HG02981 (cell line): ENCODE measurements at regions not wholly inside any gene's neighbourhood (a gene's known extent, or its start where the extent isn't known, plus 50 kb on each side); places are given as distances from the start of the nearest gene placed in this dataset.

Source experiments
- ATAC-seq: cut with Tn5 transposase; IDR thresholded peaks from one replicate; pipeline ENCODE4 v1.9.1; 2021; ENCODE audit warnings: mild to moderate bottlenecking, moderate library complexity; ENCODE audit not compliant: unreplicated experiment

DNA sequence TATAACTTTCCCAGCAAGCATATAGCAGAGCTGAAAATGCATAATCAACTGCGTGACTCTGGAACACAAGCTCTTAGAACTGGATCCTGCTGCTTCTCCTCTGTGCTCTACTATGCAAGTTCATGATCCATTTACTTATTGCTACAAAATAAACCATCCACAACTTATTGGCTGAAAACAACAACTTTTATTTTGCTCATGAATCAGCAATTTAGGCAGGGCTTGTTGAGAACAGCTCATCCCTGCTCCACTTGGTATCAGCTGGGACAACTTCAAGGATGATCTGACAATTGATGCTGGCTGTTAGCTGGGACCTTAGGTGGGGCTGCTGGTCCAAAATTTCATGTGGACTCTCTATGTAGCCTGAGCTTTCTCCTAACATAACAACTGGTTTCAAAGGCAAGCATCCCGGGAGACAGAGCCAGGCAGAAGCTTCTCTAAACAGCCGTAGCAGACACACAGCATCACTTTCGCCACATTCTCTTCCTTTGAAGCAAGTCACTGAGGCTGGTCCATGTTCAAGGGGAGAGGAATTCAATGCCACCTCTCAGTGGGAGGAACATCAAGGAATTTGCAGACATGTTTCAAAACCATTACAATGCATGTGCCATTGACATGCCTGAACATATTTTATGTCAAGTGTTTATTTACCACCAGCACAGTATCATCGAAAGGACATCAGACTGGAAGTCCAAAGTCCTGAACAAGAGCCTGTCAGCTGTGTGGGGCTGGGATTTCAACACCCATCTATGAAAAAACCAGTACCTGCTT, 153.1 kb upstream of the PKDCC start:
- no peak for ATAC-seq

DNA sequence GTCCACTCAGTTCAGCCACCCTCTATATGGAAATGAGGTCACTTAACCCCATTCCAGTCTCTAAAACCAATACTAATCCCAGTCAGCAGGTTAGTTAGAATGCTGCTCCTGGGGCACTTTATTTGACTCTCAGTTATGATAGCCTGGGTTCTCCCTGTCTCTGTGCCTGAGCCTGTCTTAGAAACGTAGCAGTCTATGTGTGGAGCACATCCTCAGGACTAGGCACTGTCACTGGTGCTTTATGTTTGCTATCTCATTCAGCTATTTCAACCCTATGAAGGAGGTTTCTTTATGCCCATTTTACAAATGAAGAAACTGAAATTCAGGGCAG, 152.5 kb upstream of the PKDCC start:
- ATAC-seq: no peak

DNA sequence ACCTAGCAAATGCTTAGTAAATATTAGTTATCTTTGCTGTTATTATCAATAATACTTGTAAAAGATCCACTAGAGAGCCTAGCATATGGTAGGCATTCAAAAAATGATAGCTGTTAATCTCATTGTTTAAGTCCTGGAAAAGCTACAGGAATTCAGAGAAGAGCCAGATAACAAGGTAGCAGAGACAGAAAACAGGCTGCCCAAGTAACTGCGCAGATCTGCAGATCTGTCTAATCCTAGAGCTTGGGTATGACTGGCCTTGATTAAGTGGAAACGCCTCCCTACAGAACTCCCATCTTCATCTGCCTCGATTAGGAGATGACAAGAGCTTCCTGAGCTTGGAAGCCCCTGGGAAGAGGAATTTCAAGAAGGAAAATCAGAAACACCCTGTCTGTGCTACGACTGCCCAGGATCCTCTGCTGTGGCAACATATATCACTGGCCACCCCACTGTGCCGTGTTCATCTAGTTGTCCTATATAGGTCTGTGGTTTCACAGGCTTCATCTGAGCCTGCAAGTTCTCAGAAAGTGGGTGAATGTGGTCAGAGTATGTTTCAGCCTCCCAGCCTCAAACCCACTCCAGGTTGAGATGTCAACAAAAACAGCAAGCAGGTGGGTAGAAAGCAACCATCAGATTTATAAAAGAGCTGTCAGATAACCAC, 151.5 kb upstream of the PKDCC start:
- ATAC-seq: peak; percentile 83

DNA sequence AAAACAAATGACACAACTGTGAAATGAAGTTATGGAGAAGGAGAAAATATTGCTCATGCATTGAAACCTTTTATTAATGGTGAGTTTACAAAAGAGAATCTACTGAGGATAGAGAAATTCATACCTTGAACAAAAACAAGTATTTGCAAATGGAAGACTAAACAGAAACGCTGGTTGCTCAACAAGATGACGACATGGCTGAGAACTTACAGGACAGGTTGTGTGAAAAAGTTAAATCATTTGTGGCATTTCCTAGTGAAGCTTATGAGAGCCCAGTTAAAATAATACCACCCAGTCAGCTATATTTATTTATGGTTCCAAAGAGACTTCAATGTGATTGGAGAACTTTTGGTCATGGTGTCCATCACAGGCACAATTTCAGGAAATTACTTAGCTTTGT, 148.6 kb upstream of the PKDCC start:
- ATAC-seq: no peak

DNA sequence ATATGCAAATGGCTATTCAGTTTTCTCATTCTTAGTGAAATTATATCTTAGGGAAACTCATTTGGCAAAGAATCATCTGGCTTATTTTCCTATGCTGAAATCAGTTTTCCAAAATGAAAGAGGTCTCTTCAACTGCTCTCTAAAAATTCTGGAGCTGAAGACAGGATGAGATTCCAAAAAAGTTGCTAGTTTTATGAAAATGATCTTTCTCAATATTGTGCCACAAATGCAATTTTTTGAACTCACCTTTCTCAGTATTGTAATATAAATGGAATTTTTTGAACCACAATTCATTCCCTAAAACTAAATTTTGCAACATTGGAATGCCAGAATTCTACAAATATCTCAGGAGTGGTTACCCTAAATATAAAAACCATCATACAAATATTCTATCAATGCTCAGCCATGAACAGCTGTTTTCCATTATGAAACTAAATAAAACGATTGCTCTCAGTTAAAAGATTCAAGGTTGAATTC, 147.7 kb upstream of the PKDCC start:
- no peak for ATAC-seq

DNA sequence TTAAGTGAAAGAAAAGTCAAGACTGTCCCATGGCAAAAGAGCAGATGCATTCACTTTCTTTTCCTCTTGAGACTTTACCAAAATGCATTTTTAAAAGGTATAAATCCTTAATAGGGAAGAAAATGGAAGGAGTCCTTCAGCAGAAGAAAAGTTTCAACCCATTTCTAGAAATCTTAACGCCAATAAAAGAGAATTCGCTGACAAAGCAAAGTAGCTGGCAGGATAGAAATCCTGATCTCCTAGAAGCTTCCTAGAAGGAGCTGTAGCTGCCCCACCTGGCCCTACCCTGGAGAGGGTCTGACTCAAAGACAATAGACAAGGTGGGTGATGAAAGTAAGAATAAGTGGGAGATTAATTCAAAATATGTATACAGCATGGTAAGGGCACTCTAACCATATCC, 144.9 kb upstream of the PKDCC start:
- ATAC-seq: no peak

DNA sequence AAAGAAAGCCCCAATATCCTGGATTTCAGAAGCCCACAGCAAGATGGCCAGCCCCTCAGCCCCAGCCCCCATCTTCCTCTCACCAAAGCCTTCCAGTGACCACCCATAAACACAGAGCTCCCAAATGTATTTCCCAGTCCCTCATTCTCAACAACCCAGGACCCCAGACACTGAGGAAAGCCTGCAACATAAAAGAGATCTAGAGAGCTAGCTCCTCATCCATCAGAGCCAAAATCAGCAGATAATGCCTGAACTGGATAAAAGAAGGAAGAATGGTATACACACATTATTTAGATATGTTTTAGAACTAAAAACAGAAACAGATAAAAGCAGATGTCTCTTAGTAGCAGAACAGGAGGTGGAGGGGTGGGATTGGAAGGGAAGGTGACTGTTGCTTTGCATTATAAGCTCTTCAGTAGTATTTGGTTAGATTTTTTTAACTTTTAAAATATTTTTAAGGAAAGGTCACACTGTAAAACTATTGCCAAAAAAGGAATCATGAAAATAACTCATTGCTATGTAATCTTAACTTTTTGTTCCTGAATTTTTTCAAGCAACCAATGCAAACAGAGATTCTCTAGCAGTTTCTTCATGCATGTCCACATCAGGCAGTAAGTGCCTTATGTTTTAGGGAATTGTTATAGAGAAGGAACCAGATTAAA, 144.2 kb upstream of the PKDCC start:
- no peak for ATAC-seq

DNA sequence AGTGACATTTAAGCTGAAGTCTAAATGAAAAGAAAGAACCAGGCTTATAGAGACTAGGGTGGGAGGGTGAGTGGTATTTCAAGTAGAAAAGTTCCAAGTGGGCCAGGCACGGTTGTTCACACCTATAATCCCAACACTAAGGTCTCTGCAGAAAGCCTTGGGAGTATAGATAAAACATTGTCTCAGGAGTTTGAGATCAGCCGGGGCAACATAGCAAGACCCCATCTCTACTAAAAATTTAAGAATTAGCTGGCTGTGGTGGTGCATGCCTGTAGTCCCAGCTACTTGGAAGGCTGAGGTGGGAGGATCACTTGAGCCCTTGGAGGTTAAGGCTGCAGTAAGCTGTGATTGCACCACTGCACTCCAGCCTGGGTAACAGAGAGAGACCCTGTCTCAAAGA, 143.4 kb upstream of the PKDCC start:
- no peak for ATAC-seq

DNA sequence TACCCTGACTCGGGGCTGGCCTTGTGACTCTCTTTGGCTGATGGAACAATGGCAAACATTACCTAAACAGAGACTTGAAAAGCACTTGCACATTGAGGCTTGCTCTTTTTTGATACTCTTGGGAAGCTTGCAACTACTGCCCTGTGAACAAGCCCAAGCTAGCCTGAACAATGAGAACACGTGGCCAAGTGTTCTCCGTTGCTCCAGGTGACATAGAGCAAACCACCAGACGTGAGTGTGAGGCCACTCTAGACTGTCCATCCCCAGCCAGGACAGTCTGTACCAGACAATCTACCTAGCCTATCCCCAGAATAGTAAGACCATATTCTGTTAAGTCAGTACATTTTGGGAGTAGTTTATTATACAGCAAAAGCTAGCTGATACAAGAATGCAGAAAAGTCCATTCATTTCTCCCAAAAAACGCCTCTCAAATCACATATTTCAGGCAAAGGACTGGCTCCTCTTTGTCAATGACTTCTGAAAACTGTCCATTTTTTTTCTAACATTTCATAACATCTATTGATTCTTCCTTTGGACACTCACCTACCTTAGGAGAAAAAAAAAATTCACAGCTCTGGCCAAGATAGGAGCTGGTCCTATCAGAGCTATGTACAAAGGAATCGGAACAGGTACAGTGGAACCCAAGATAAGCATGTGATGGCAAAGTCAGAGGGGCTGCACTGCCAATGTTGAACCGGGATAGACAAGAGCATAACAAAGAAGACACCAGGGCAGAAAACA, 142.1 kb upstream of the PKDCC start:
- no peak for ATAC-seq

DNA sequence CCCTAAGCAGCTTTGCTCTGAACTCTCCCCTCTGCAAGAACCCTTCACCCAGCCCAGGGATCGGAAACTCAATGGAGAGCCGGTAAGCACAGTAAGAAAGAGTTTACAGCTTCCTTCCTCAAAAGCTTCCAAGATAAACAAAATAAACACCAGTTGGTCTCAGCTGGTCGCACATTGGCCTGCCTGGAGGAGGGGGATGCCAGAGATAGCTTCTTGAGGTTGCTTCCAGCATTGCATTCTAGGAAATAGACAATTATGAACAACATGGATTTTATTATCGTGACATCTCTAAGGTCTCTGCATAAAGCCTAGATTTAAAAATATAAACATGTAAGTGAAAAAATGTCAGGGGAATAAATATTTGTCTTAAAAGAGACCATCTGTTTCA, 141.5 kb upstream of the PKDCC start:
- no peak for ATAC-seq

DNA sequence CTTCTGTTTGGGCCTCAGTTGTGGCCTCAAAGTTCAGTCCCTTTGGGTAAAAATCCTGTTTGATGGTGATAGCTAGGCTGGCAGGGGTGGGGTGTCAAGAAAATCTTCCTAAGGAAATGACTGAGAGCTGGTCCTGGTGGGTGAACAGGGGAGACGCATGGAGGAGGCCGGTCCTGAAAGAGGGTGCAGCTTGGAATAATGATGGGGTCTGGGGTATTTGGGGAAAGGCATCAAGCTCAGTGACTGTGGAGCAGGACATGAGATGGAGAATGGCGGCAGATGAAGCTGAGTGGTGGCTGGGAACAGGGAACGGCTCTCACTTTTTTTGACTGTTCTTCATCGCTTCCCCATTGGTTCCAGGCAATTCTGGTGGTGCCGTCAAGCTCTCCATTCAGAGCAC, 140.7 kb upstream of the PKDCC start:
- ATAC-seq: no peak

DNA sequence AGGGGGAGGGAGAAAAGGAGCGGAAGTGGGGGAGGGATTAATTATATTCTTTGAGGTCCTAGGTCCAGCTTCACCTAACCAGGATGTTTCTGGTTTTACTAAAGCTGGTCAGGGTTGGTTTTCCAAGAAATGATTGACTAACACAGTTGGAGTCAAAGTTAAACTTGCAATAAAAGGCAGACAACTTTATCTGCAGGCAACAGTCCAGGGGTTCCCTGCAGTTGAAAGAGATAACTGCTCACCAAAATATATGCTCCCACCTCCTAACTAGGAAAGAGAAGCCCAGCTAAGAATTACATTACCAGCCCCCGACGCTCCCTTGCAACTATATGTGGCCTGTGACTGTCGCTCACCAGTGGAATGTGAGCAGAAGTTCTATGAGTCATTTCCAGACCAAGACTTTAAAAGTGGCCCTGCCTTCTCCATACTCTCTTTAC, 140.0 kb upstream of the PKDCC start:
- no peak for ATAC-seq

DNA sequence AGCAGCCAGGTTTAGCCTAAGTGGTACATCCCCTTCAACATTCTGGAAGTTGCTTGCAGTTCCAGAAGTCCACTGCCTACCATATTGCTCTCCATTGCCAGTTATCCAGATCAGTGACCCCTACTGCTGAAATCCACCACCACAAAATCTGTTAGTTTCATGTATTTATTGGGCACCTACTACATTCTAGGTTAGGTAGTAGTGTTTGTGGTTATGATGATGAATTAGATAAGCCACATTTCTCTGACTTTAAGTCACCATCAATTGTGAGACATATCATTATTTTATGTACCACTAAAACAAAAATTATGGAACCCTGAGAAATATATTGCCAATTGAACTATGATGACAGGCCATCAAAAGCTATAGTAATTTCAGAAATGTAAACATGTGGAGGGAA, 139.5 kb upstream of the PKDCC start:
- ATAC-seq: no peak

DNA sequence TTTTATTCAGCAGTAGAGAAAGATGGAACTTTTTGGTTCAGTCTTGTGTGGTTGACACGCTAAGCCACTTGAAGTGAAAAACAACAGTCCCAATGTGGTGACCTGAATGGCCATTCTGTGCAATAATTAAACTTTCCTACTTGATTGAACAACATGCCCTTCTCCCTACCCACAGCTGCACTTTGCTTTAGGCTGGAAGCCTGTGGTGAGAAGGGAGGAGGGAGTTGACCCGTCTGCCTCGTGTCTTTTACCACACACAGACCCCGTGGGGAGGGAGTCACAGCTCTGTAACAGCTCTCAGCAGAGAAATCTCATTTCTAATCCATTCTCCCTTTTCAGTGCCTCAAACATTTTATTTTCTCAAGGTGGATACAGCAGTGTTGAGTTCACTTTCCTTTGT, 138.2 kb upstream of the PKDCC start:
- no peak for ATAC-seq

DNA sequence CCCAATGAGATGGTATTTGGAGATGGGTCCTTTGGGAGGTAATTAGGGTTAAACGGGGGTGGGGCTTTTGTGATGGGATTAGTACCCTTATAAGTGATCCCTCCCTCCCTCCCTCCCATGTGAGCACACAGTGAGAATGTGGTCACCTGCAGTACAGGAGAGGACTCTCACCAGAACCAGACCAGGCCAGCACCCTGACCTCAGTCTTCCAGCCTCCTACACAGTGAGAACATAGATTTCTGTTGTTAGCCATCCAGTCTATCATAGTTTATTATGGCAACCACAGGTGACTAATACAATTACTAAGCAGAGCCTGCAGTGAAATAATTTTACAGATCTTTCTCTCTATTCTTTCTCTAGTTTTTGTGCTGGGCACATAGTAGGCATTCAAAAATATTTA, 137.7 kb upstream of the PKDCC start:
- peak; percentile 44 for ATAC-seq

DNA sequence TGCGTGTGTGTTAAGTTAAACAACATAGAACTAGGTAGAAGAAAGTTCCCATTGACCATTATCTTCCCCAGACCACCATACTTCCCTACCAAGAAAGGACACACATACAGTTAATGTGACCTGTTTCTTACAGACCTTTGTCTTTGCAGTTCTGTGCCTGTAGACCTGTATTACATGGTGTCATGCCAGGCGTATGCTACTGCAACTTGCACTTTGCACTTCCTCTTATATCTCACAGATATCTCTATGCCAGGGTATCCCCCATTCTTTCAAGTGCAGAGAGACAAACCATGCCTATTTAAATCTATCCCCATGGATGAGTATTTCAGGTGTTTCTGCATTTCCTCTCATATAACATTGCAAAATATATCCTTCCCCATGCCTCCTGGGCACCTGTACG, 136.8 kb upstream of the PKDCC start:
- ATAC-seq: no peak

DNA sequence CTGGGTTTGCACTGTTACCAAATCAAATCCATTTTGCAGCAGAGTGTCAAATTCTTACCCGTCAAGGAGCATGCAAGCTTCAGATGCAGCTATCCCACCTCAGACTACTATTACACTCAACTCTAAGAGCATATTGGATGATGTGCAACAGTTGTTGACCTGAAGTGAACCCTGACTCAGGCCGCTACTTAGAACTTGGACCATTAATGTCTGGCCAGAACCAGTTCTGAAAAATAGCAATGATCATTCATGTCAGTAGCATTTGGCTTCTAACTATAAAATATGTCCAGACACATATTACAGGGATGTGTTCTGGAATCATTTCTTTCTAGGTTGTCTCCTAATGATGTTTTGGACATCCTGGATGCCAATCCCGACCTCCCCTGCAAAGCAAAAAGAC, 135.5 kb upstream of the PKDCC start:
- no peak for ATAC-seq

DNA sequence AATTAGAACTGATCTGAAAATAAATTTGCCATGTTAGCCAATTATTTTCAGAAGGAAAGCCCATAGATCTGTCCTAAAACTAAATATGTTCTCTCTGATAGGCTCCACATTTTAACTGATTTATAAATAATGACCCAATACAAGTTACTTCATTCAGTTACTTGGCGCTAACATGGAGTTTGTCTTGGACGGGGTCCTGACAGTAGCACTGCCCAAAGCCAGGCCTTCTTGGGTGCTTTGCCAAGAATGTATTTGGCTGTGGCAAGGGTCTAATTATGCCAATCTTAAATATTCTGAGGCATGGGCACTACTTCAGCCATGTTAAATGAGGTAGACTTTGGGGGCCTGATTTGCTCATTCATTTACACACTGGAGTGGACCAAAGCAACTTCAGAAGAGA, 135.0 kb upstream of the PKDCC start:
- no peak for ATAC-seq

DNA sequence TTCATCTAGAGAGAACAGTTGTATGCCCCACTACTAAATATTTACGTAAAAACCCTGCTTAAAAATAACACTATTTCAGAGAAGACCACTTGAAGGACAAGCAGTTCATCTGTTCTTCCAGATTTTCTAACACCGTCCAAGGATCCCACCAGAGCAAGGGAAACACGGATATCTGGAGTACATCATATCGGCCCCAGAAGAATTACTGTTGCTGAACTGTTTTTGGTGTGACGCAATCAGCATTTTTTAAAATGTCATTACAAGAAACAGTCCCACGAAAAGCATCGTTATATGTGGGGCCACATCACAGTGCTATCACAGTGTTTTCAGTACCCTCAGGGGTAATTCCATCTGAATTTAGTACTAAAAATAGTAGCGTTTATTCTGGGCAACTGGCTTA, 134.5 kb upstream of the PKDCC start:
- no peak for ATAC-seq

DNA sequence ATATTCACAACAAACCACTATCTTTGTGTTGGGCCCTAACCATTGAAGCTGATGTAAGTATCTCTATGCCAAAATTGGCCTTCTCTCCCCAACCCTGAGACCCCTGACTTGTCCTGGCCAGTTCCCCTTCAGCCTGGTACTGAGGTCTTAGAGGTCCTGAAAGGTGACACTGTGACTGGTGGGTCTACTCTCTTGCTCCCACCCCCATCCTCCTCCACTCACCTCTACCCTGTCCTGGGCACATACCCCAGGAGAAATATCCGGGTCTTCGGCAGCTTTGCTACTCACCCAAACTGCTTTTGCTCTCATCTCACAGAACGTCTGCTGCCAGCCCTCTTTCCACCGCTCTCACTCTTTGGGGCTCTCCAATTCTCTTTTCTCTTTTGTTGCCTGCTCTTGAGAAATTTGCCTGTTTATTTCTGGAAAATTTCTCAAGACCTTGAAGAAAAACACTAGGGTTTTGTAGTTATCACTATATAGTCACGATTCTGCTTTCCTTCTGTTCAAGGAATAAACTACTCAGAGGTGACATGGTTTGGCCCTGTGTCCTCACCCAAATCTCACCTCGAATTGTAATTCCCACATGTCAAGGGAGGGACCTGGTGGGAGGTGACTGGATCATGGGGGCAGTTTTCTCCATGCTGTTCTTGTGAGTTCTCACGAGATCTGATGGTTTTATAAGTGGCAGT, 133.8 kb upstream of the PKDCC start:
- no peak for ATAC-seq

DNA sequence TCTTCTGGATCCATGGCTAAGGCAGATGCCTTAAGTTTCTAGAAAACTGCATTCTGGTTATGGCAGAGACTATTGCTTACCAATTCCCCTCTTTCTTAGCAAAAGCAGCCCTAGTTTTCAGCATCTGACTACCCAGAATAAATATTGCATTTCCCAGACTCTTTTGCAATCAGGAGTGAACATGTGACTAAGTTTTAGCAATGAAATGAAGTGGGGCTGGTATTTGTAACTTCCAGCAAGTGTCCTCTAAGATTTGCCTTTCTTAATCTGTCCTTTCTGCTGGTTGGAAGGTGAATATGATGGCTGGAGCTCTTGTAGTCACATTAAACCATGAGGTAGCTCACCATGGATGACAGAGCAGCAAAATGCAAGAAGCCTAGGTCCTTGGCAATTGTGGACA, 132.9 kb upstream of the PKDCC start:
- ATAC-seq: no peak
